Iris pigment epithelial cell (primary cell): ENCODE measurements at regions not wholly inside any gene's neighbourhood (a gene's known extent, or its start where the extent isn't known, plus 50 kb on each side); places are given as distances from the start of the nearest gene placed in this dataset.

Source experiments
- DNase-seq: peaks from one replicate; pipeline ENCODE4 v3.0.0-alpha.2; 2011; ENCODE audit warnings: low read depth

DNA sequence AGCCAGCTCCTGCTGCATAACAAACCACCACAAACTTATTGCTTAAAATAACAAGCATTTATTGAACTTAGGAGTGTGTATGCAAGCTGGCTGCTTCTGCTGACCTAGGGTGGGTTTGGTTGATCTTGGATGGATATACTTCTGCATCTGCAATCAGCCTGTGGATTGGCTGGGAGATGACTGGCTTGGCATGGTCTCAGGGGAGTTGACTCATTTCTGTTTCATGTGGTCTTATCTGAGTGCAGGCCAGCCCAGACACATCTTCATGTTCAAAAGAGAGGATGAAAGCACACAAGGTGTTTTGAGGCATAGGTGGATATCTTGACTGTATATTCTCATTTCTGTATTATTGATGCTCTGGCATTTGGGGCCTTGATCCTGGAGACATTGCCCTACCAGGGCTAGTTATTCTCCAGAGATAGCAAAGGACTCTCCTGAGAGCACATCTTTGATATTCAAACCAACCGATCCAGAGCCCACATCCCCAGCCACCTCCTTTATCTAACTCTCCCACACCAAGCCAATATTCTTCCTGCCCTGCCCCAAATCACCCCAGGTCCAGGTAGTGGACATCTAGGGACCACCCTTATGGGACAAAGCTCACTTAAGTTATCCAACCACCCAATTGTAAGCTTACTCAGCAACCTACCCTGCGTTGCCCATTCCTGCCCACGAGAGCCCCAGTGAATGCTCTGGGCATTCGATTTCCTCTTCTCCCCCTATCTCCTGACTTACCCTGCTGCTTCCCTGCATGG lies 350.8 kb downstream of the PTPRU start:
- DNase-seq, result no peak

DNA sequence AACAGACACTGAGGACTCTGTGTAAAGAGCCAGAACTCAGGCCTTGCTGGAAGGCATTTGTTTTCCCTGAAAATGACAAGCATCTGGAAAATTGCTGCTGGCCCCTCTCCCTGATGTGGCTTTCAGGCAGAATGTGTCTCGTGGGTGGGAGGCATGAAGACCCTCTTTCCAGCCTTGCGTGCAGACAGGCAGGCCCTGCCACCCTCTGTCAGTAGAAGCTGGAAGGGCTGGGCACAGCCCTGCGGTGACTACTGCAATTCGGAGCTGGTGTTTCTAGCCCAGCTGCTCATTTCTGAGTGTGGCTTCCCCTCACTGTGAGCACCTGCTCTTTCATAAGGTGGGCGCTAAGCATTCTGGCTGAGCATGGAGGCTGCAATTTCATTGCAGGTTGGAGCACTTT lies 349.9 kb downstream of the PTPRU start:
- no peak for DNase-seq

DNA sequence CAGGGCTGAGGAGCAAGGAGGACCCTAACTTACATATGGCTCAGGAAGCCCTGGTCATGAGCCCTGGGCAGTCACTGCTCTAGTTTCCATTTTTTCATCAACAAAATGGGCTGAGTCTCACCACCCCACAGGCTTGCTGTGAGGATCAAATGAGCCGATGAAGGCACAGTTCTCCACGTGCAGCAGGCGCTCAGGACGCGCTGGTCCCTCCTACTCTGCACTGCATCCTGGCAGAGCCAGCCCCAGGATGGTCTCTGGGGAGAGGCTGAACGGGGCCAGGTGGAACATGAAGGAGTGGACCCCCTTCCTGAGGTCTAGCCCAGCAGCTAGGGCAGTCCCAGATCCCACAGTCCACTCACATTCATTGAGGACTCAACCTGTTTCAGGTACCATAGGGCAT lies 349.3 kb downstream of the PTPRU start:
- DNase-seq, result no peak

GRCh38 chr1:29585201-29585600 lies 348.9 kb downstream of the PTPRU start:
- no peak for DNase-seq

DNA sequence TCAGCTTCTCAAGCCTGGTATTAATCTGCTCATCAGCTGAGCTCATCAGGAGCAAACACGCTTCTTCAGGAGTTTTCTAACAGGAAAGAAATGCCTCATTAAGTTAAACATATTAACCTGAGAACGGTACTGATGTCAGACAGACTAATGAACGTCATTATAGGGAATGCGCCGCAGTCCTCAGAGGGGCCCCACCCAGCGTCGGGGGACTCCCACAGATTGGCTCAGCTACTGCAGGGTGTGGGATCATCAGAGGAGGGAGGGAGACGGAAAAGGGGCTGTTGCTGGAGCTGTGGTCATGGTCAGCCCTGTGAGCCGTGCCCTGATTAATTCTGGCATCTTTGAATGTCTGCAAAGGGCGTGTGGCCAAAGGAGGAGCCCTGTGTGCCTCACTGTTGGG lies 348.5 kb downstream of the PTPRU start:
- DNase-seq, result peak; percentile 19

DNA sequence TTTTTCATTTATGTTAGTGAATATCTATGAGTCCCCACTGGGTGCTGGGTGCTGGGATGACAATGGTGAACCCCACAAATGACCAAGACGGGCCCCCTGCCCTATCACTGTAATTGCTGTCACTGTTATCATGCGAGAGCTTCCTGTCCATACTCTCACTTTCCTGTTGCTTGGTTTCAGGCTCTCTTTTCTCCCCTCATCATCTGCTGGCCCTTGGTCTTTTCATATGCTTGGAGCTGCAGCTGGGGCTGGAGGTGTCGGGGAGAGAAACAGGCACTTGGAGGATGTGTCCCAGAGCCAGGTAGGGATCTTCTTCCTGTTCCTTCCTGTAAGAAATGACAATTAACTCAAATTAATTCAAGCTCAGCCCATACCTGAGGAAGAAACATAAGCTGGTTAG lies 348.0 kb downstream of the PTPRU start:
- DNase-seq, result no peak

DNA sequence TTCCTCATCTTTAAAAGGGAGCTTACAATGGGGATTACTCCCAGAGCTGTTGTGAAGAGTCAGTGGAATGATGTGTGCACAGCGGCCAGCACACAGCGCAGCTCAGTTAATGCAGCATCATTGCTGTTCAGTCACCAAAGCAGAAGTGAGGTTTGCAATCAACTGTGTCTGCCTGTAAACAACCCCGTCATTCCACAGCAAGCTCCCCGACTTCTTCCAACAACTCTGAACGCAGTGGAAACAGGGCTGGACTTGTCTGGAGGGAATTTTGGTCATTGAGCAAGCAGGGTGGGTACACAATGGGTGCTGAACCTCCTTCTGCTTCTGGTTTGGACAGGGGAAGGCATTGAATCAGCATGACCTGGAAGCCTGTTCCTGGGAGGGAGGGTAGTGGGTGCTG lies 347.4 kb downstream of the PTPRU start:
- DNase-seq, result no peak

- DNase-seq, result no peak
Measured at GRCh38 chr1:29581256-29581655, 344.9 kb downstream of the PTPRU start.

DNA sequence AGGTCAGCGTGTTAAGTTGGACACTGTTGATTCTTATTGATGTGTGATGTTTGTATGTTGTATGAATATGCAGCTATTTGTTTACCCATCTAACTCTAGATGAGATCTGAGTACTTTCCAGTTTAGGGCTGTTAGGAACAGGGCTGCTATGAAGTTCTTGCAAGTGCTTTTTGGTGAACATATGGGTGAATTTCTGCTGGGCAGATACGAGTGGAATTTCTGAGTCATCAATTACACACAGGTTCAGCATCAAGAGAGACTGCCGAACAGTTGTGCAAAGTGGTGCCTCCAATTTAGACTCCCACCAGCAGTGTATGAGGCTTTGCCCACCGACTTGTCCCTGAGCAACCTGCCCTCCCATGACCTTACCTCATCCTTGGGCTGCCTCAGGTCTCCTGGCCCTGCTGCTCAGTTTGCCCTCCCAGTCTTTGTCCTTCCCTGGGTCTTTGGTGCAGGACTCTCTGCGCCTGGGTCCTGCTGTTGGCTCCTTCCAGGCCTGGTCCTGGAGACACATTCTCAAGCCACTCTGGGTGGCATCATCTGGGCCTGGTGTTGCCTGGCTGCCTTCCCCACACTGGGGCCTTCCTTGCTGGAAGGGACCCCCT lies 343.6 kb downstream of the PTPRU start:
- peak; percentile 72 for DNase-seq

DNA sequence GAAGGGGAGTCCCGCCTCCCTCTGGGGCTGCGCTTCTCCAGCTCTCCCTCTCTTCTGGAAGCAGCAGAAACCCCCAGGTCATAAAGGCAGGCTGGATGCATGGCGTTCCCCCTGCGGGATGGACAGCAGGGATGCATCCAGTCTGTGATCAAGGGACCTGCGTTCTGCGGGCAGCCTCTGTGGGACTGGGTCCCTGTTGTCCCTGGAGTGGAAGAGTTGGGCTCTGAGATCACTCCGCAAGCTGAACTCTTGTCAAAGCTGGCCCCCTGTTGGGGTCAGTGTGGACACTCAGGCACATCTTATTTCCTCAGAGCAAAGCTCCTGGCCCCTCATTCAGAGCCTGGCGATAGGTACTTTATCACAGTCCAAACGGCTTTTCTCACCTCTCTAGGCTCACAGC lies 341.2 kb downstream of the PTPRU start:
- no peak for DNase-seq

DNA sequence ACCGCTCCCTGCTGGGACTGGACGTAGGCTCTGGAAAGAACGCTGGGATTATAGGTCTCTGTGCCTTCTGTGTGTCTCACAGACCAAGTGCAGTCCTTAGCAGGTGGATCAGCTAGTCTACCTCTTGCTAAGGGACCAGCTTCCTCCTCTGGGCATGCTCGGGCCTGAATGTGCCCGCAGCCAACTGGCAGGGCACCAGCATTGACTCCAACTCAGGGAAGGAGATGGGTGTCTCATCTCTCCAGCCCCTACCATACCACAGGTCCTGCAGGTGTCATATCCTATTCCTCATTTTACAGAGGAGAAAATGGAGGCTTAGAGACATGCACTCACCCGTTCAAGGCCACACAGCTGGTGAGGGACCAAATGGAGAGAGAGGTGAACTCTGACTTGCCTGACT lies 340.2 kb downstream of the PTPRU start:
- no peak for DNase-seq

DNA sequence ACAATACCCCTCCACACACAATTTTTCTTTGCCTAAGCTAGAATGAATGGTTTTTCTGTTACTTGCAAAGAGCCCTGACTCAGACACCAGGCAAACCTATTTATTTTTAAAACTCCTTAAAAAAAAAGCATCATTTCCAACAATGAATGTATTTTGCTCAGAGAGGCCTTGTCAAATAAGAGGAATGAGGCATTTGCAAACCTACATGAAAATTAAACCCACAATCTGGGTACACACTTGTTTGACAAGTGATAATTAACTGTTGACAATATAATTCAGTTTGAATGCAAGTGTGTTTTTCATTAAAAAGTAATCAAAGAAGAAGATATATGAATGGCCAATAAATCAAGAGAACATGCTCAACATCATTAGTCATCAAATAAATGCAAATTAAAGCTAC lies 339.5 kb downstream of the PTPRU start:
- no peak for DNase-seq

GRCh38 chr1:29575277-29575676 lies 339.0 kb downstream of the PTPRU start:
- no peak for DNase-seq

DNA sequence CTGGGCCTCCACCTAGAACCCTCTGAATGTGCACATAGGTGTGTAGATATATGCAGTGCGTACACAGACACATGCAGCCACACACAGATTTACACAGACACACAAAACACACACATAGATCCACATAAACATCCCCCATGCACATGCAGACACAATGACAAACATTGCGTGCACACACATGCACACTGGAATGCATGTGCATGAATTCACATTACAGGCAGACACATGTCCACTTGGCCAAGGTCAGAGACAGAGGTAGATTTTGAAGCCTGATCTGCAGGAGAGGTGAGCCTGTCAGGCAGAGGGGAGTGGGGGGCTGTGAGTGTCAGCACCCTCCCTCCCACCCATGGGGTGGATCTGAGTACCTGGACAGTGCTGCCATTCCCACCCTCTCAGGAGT lies 338.5 kb downstream of the PTPRU start:
- DNase-seq, result no peak

DNA sequence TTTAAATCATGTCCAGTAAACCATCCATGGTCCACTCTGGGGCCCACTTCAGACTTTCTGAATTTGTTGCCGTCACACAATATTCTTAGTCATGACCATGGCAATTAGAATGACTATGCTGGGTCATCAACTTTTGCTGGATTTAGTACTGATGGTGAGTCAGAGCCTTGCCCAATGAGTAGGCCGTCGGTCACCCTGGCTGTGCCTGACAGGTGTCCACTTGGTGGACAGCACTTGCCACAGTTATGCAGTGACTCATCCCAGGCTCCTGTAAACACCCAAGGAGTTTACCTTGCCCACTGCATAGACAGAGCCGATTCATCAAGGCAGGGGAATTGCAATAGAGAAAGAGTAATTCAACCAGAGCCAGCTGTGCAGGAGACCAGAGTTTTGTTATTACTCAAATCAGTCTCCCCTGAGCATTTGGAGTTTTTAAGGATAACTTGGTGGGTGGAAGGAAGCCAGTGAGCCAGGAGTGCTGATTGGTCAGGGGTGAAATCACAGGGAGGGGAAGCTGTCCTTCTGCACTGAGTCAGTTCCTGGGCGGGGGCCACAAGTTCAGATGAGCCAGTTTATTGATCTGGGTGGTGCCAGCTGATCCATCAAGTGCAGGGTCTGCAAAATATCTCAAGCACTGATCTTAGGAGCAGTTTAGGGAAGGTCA lies 333.8 kb downstream of the PTPRU start:
- peak; percentile 56 for DNase-seq

DNA sequence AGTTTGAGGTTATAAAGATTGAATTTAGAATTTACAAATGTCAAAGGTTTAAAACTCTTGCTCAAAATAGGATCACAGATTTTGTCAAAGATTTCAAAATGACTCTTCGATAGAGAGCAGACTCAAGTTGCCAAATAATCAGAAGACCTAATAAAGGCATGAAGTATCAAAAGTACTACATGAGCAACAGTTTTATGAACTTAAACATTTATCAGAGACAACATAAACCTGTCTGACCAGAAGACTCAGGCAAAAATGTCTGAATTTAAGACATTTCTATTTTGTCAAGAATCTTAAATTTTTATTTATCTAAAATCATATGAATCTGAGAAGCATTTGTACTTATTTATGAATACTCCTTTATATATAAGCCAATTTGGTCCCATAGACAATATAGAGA lies 330.9 kb downstream of the PTPRU start:
- no peak for DNase-seq

DNA sequence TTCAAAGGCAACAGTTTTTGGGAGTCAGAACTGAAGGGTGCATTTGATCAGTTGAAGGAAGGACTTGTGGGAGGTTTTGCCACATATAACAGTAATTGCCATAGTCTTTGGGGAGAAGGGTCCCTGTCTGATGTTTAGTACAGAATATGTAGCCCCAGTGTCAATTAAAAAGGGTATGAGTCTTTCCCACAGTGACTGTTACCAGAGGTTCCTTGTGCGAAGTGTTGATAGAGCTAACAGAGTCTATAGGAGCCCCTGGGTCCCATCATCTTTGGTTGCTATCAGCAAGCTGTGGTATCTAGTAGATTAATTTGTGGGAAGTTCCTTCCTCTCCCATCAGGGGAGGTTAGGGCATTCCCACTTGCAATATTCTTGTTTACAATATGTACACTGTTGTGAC lies 329.2 kb downstream of the PTPRU start:
- DNase-seq, result no peak

DNA sequence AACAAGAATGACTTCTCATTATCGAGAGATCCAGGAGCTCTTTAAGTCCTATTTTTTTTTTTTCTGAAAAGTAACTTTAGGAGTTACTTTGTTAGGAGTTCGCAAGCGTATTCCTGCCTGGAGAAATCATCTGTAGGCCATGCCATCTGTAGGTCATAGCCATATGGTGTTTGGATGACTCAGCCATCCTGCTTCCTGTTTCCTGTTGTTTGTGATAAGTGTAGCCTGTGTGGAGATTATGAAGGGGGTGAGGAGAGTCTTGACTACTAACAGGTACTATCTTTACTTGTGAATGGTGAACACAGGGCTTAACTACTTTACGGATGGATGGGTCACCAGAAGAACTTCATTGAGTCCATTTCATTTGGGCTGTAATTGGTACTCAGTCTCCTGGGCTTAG lies 327.2 kb downstream of the PTPRU start:
- peak; percentile 33 for DNase-seq

DNA sequence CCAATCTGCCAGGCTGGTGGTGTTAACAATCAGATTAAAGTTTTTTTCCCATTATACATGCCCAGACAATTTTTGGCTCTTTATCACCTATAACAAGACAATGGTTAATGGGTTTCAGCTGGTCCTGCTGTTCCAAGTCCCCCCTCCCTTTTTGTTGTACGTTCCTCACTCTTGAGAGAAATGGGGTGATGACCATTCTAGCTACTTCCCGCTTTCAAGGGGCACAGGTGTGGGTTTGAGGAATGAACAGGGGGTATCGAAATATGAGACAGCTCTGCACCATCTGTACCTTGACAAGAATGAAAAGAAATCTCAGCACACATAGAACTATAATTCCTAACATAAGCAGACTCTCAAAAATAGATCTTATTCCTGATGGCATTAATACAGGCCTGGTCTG lies 326.8 kb downstream of the PTPRU start:
- DNase-seq, result no peak

DNA sequence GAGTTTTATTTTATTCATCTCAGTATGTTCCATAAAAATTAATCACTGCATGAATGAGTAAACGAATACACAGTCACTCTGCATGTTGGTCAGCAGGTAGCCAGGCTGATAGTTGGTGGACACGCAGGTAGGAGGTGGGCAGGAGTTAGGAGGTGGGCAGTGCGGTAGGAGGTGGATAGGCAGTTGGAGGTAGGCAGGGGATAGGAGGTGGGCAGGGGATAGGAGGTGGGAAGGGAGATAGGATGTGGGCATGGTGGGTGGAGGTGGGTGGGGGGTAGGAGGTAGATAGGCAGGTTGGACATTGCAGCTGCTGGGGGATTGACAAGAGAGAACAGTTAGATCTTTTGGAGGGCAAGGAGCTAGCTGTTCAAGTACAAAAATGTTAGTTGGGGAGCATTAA lies 322.7 kb downstream of the PTPRU start:
- DNase-seq, result no peak

DNA sequence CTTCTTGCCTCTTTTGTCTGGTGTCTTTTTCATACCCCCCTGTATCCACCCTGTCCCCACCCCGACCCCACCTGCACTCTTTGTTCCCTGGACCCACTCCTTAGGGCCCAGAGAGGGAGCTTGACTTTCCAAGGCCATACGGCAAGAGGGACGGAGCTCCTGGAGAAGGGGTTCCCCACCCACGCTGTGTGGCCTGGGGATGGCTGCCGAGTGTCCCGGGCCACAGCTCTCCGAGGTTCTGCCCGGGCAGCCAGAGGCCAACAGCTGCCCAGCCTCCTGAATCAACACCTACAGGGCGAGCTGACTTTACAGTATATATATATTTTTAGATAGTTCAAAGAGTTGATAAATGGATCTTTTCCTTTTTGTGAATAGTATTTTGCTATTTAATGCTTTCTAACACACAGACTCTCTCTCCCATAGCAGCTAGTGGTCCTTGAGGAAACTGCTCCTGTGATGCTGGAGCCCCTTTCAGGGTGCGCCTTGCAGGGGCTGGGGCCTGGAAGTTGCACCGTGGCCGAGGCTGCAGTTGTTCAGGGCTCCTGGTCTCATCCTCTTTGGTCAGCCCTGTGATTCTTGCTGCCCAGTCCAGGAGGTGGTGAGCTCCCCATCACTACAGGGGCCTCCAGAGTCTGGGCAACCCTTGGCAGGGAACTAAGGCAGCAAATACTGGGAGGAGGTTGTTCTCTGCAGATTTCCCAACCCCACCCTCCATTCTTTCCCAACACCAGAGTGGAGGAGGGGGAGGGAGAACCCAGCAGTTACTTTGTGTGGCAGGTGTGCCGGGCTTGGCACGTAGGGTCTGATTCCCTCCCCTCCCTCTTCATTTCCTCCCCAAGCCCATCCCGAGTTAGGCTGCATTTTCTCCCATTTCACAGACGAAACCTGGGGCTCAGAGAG lies 321.6 kb downstream of the PTPRU start:
- no peak for DNase-seq

DNA sequence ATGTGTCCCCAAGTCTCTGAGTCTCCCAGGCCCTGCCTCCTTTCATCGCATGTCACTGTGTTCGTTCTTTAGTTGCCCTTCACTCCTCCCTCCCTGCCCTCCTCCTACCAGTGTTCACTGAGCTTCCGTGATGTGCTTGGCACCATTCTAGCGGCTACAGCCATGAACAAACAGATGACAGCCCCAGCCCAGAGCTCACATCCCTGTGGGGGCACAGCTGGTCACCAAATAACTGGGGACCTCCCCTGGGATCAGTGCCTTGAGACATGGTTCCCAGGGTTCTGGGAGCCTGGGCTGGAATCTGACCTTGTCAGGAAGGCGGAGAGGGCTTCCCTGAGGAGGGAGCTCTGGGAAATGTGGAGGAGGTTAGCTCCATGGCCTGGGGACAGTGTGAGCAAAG lies 320.7 kb downstream of the PTPRU start:
- DNase-seq, result no peak

GRCh38 chr1:29556657-29557056 lies 320.3 kb downstream of the PTPRU start:
- no peak for DNase-seq
